ENCODE measurements at regions not wholly inside any gene's neighbourhood (a gene's known extent, or its start where the extent isn't known, plus 50 kb on each side); places are given as distances from the start of the nearest gene placed in this dataset.

- no peak for TF ChIP-seq REST (IDR thresholded peaks at IDR 0.05)
- no peak for TF ChIP-seq CTCF (IDR thresholded peaks at IDR 0.05; ENCODE audit: low read depth, low read length, missing input control)
- no peak for TF ChIP-seq MAX (IDR thresholded peaks at IDR 0.05)
- TF ChIP-seq JUND (IDR thresholded peaks at IDR 0.05): no peak
- no peak for TF ChIP-seq GABPA (IDR thresholded peaks at IDR 0.05 in 1 of 2, conservative IDR thresholded peaks at IDR 0.05 in 1 of 2)
- TF ChIP-seq TAF1 (conservative IDR thresholded peaks at IDR 0.05): no peak
- no peak for TF ChIP-seq EGR1 (IDR thresholded peaks at IDR 0.05; ENCODE audit: low read depth in 2 of 2)
- no peak for TF ChIP-seq YY1 (IDR thresholded peaks at IDR 0.05)
- TF ChIP-seq ATF3 (IDR thresholded peaks at IDR 0.05): no peak
- no peak for TF ChIP-seq FOXA1 (IDR thresholded peaks at IDR 0.05)
Measured at GRCh38 chr12:124725597-124726237, 137.9 kb downstream of the SCARB1 start.

Data from liver (tissue), 3 donors.